ENCODE measurements at regions not wholly inside any gene's neighbourhood (a gene's known extent, or its start where the extent isn't known, plus 50 kb on each side); places are given as distances from the start of the nearest gene placed in this dataset.

DNA sequence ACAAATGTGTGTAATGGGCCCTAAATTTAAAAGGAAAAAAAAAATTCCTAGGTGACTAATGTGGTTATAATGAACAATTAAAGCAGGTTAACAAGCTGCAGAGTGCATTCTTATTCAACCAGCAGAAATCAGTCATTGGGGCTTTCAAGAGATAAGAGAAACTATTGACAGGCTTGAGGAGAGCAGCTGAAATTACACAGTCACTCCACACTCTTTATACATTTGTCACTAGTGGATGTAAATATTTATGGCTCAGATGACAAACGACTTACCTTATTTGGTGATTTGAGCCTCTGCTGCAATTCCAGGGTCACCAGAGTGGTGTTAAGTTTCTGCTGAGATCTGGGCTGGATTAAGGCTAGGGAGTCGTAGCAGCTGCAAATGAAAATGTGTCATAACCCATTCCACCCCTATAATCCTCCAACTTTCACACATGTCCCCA is 896.3 kb downstream of the TTLL7 start:
- no peak overlapping the region for H3K4me3 ChIP-seq (ENCODE audit: low read length)
- no peak for TF ChIP-seq ZNF274 (IDR thresholded peaks at IDR 0.05; ENCODE audit: low read depth, low read length)

GRCh38 chr1:83101406-83101805 is 897.5 kb downstream of the TTLL7 start:
- H3K4me3 ChIP-seq (ENCODE audit: low read length), result no peak overlapping the region
- TF ChIP-seq ZNF274 (IDR thresholded peaks at IDR 0.05; ENCODE audit: low read depth, low read length), result no peak

GRCh38 chr1:83100133-83100532 is 898.8 kb downstream of the TTLL7 start:
- no peak overlapping the region for H3K4me3 ChIP-seq (ENCODE audit: low read length)
- no peak for TF ChIP-seq ZNF274 (IDR thresholded peaks at IDR 0.05; ENCODE audit: low read depth, low read length)

- no peak overlapping the region for H3K4me3 ChIP-seq (ENCODE audit: low read length)
- no peak for TF ChIP-seq ZNF274 (IDR thresholded peaks at IDR 0.05; ENCODE audit: low read depth, low read length)
Observed at GRCh38 chr1:83098791-83099190, 900.1 kb downstream of the TTLL7 start.

DNA sequence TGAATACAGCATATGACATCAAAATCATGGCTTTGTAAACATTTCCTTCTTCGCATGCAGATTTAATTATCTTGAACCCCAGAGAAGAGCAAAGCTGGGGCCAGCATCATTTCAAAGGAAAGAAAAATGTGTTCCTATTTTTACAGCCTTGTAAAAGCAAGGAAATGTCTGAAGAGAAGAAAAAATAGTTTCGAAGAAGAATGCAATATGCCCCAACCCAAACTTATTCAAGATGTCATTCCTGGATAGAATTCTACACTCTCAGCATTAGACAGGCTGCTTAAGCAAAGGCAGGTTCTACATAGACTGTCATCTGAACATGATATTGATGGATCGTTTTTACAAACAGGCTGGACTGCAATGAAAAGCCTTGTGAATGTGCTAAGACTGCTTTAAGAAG is 900.8 kb downstream of the TTLL7 start:
- no peak overlapping the region for H3K4me3 ChIP-seq (ENCODE audit: low read length)
- TF ChIP-seq ZNF274 (IDR thresholded peaks at IDR 0.05; ENCODE audit: low read depth, low read length), result no peak

DNA sequence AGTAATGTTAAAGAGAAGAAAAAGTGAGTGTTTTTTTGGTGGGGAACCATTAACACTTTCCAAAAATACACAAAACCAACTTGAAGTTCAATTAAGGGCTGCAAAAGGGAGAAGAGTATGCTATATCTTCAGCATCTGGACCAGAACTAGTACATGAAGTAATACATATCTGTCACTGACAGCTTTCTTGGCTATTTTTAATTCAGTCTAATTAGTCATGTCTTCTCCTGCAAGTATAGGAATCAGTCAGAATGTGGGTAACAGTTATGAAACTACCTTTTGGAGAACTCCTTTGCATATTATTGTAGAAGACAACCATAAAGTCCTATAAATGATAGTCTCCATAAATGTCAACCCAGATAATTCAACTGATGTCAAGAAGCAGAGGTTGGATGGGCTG is 901.2 kb downstream of the TTLL7 start:
- H3K4me3 ChIP-seq (ENCODE audit: low read length), result no peak overlapping the region
- TF ChIP-seq ZNF274 (IDR thresholded peaks at IDR 0.05; ENCODE audit: low read depth, low read length), result no peak

DNA sequence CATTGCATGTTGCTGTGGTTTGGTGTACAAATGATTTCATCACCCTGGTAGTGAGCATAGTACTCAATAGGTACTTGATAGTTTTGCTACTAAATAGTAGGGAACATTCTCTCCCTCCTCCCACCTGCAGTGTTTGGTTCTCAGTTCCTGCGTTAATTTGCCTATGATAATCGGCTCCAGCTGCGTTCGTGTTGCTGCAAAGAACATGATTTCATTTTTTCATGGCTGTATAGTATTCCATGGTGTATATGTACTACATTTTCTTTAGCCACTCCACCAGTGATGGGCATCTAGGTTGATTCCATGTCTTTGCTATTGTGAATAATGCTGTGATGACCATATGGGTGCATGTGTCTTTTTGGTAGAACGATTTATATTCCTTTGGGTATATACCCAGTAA is 903.4 kb downstream of the TTLL7 start:
- no peak for TF ChIP-seq ZNF274 (IDR thresholded peaks at IDR 0.05; ENCODE audit: low read depth, low read length)
- H3K4me3 ChIP-seq (ENCODE audit: low read length), result no peak overlapping the region

DNA sequence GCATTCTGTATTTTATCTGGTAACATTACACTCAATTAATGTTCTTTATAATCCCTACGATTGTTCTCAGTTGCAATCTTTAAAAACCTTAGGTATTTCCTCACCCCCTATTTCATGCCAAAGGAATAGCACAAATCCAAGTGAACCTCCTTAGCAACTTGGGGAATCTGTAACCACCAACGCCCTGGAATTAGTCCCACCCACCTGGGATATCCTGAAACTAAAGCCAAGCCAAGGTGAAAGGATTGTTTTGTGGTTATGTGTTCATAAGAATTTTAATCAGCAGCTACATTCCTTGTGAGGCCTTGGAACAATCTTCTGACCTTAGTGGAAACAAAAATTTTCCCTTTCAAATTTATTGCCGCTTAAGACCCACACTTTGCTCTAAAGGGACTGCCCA is 908.7 kb downstream of the TTLL7 start:
- no peak for TF ChIP-seq ZNF274 (IDR thresholded peaks at IDR 0.05; ENCODE audit: low read depth, low read length)
- H3K4me3 ChIP-seq (ENCODE audit: low read length), result no peak overlapping the region

- TF ChIP-seq ZNF274 (IDR thresholded peaks at IDR 0.05; ENCODE audit: low read depth, low read length), result no peak
- H3K4me3 ChIP-seq (ENCODE audit: low read length), result no peak overlapping the region
Observed at GRCh38 chr1:83087851-83088250, 911.1 kb downstream of the TTLL7 start.

DNA sequence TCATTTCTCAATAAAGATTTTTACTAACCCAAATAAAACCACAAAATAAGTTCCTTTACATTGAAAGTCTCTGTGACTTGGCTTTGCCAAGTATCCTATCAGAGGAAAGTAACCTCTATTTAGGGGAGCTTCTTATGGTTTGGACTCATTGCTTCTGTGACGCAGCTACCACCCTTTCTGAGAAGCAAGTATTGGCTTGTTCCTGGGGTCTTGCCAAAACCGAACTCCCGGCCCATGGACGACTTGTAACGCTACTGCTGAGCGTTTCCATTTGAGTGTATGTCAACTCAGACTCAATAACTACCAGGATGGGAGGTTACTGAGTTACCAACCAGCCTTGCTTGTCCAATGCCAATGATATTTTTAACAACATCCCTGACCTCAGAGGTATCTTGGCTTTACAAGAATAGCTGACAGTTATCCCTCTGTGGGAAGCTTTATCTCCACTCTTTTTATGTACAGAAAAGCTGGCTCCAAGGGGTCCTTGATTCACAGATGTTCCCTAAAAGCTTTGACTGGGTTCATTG is 911.9 kb downstream of the TTLL7 start:
- no peak for TF ChIP-seq ZNF274 (IDR thresholded peaks at IDR 0.05; ENCODE audit: low read depth, low read length)
- H3K4me3 ChIP-seq (ENCODE audit: low read length), result no peak overlapping the region

DNA sequence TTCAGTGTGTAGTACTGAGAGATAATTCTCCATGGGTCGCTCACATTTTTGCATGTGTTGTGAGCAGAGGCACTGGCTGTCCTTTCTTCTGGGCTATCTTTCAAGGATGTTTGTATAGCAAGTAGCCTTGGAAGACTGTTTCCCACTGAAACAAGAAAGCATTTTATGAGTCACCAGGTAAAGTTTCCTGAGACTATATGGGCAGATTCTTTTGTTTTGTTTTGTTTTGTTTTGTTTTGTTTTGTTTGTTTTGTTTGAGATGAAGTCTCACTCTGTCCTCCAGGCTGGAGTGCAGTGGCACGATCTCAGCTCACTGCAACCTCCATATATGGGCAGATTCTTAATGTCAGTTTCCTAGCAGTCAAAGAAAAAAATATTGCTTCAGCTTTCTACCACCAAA is 912.6 kb downstream of the TTLL7 start:
- TF ChIP-seq ZNF274 (IDR thresholded peaks at IDR 0.05; ENCODE audit: low read depth, low read length), result no peak
- H3K4me3 ChIP-seq (ENCODE audit: low read length), result no peak overlapping the region

DNA sequence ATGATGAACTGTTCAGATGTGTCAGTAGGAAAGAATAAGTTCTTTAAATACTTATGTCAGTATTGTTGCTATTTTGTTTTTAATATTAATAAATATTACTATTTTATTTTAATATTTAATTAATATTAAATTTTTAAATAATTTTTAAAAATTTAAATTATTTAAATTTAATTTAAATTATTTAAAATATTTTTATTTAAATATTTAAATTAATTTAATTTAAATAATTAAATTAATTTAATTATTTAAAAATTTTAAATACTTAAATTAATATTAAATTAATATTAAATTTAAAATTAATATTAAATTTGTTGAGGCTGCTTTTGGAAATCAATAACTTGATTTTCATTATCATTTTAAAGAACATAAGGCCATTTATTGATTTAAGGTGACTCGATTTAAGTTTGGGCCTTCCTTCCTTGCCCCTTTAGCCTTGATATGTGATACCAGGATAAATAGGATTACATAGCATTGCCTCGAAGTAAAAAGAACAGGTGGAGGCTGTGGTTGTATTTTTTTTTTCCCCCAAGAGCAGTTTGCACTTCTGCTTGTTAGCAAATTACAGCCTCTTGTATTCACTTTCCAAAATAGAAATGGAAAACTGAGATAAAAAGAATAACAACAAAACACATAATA is 915.2 kb downstream of the TTLL7 start:
- no peak overlapping the region for H3K4me3 ChIP-seq (ENCODE audit: low read length)
- TF ChIP-seq ZNF274 (IDR thresholded peaks at IDR 0.05; ENCODE audit: low read depth, low read length), result no peak

- TF ChIP-seq ZNF274 (IDR thresholded peaks at IDR 0.05; ENCODE audit: low read depth, low read length), result no peak
- no peak overlapping the region for H3K4me3 ChIP-seq (ENCODE audit: low read length)
Observed at GRCh38 chr1:83077411-83077810, 921.5 kb downstream of the TTLL7 start.

DNA sequence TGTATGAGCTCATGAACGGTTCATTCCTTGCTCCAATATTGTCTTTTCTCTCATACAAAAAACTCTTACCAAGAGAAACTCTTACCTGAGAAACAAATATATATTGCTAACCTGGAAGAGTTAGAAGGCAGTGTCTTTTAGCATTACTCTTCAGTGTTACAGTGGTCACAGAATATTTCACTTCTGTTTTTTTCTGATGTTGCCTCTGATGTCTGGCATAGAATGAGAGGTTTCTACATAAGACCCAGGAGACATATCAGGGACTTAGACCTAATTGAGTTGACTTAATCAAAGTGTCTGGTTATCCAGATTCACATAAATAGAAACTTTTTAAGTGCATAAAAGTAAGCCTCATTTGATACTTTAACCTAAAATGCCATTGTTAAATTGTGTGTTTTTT is 923.8 kb downstream of the TTLL7 start:
- no peak overlapping the region for H3K4me3 ChIP-seq (ENCODE audit: low read length)
- TF ChIP-seq ZNF274 (IDR thresholded peaks at IDR 0.05; ENCODE audit: low read depth, low read length), result no peak

- no peak overlapping the region for H3K4me3 ChIP-seq (ENCODE audit: low read length)
- no peak for TF ChIP-seq ZNF274 (IDR thresholded peaks at IDR 0.05; ENCODE audit: low read depth, low read length)
Observed at GRCh38 chr1:83067954-83068353, 931.0 kb downstream of the TTLL7 start.

Data from GM08714 (cell line).